B cell (primary cell): ENCODE measurements at regions not wholly inside any gene's neighbourhood (a gene's known extent, or its start where the extent isn't known, plus 50 kb on each side); places are given as distances from the start of the nearest gene placed in this dataset.

Experiments used
- CTCF ChIP-seq: fragments of 200-600 bp; IDR thresholded peaks from one replicate; pipeline ENCODE4 v1.8.0; 2022; ENCODE audit warnings: antibody characterized with exemption, mild to moderate bottlenecking
- EZH2 ChIP-seq: IDR thresholded peaks from 2 replicates; pipeline ENCODE4 v1.6.1; 2012; ENCODE audit warnings: borderline replicate concordance, low read depth, mild to moderate bottlenecking, moderate library complexity, low read length; ENCODE audit not compliant: insufficient read depth, poor library complexity, severe bottlenecking

DNA sequence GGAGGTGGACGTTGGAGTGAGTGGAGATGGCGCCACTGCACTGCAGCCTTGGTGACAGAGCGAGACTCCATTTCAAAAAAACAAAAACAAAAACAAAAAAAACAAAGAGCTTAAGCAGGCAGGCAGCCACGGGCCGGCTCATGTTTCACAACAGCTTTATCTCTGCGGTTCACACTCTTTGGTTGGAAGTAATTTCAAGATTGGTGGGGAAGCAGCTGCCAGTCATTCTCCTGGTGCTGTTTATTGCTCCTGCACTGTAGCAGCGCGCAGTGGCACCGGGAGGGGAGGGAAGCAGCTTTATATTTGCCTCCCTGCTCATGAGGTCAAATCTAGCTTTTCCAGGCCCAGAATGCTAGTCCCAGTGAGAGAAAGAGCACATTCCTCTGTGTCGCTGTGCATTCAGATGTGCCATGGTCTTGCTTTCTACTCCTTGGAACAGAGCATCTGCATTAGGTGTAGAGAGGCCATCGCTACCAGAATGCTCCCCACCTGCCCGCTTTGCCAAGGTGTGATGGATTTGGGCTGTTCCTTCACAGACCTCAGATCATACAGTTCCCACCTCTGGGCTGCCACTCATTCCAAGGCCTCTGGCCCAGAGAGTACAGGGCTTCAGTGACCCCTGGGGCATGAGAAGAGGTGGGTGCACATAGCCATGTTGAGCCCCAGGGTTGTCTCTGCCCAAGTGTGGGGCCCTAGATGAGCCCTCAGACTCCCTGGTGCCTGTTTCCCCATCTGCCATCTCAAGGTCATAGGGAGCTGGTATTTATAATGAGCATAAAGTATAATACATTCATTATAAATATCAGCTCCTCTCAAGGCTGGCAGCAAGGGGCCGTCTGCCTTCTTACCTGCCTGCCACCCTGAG is 270.4 kb downstream of the MED10 start:
- TF ChIP-seq CTCF (no peak), EZH2 (no peak)
